ENCODE measurements at regions not wholly inside any gene's neighbourhood (a gene's known extent, or its start where the extent isn't known, plus 50 kb on each side); places are given as distances from the start of the nearest gene placed in this dataset.

GRCh38 chr17:73936908-73937627, 266.4 kb upstream of the RPL38 start:
- H3K36me3 ChIP-seq (replicated peaks in 1 of 2; ENCODE audit: control extremely low read depth in 1 of 2, control insufficient read depth in 1 of 2, extremely low read depth in 1 of 2, insufficient read depth in 2 of 2, low read length in 1 of 2), result no peaks in the 10 kb centered on the region
- Mint-ChIP-seq H3K27me3 (peaks cover 28% of the 10 kb centered on the region), H3K4me3 (no peak overlapping the region), H3K27ac (no peak overlapping the region), H3K4me1 (no peaks in the 10 kb centered on the region), H3K9me3 (ENCODE audit: insufficient read depth) (no peaks in the 10 kb centered on the region)
- no peaks in the 10 kb centered on the region for H3K79me2 ChIP-seq (ENCODE audit: control insufficient read depth, insufficient read depth, low read length)
- H3K4me2 ChIP-seq (replicated peaks; ENCODE audit: low read depth, low read length, poor library complexity, severe bottlenecking), result no peak overlapping the region
- H3K9ac ChIP-seq (ENCODE audit: low read length), result no peak overlapping the region
- no peaks in the 10 kb centered on the region for H3K9me3 ChIP-seq (ENCODE audit: control extremely low read depth in 1 of 3, control insufficient read depth in 2 of 3, insufficient read depth in 1 of 3, low read length in 2 of 3)
- POLR2A ChIA-PET, result no interaction called here
- TF ChIP-seq EZH2 (IDR thresholded peaks at IDR 0.05; ENCODE audit: borderline replicate concordance, insufficient read depth, low read depth, low read length, poor library complexity, severe bottlenecking), result no peak
- TF ChIP-seq, protein P1, sequence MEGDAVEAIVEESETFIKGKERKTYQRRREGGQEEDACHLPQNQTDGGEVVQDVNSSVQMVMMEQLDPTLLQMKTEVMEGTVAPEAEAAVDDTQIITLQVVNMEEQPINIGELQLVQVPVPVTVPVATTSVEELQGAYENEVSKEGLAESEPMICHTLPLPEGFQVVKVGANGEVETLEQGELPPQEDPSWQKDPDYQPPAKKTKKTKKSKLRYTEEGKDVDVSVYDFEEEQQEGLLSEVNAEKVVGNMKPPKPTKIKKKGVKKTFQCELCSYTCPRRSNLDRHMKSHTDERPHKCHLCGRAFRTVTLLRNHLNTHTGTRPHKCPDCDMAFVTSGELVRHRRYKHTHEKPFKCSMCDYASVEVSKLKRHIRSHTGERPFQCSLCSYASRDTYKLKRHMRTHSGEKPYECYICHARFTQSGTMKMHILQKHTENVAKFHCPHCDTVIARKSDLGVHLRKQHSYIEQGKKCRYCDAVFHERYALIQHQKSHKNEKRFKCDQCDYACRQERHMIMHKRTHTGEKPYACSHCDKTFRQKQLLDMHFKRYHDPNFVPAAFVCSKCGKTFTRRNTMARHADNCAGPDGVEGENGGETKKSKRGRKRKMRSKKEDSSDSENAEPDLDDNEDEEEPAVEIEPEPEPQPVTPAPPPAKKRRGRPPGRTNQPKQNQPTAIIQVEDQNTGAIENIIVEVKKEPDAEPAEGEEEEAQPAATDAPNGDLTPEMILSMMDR (IDR thresholded peaks at IDR 0.05), result no peak
- 97% methylated on average over 4 of the region's 8 CpGs for WGBS (ENCODE audit: insufficient coverage)
- peaks cover 0 to 2% (median 0%) of the 10 kb centered on the region in 4 experiments for H3K27me3 ChIP-seq (replicated peaks in 1 of 4; ENCODE audit: control extremely low read depth in 1 of 4, control insufficient read depth in 3 of 4, insufficient read depth in 4 of 4, low read length in 3 of 4)
- no peak overlapping the region for H2AFZ ChIP-seq (ENCODE audit: insufficient read depth, low read depth, low read length, poor library complexity, severe bottlenecking)
- DNase-seq (no peak), ATAC-seq (ENCODE audit: low read depth) (no peak)
- CTCF ChIA-PET, result no interaction called here
- no peaks in the 10 kb centered on the region for H4K20me1 ChIP-seq (ENCODE audit: control insufficient read depth, insufficient read depth, low read length, poor library complexity, severe bottlenecking)
- H3K4me1 ChIP-seq (ENCODE audit: control insufficient read depth in 2 of 2, insufficient read depth in 2 of 2, low read length in 2 of 2), result no peaks in the 10 kb centered on the region
- no peak overlapping the region for H3K27ac ChIP-seq (ENCODE audit: low read length in 2 of 2)
- intact Hi-C loops (cut with micrococcal nuclease), result no loop called here
- H3K4me3 ChIP-seq (ENCODE audit: control extremely low read depth in 1 of 5, extremely low read depth in 1 of 5, insufficient read depth in 1 of 5, low read depth in 2 of 5, low read length in 4 of 5), result no peak overlapping the region

DNA sequence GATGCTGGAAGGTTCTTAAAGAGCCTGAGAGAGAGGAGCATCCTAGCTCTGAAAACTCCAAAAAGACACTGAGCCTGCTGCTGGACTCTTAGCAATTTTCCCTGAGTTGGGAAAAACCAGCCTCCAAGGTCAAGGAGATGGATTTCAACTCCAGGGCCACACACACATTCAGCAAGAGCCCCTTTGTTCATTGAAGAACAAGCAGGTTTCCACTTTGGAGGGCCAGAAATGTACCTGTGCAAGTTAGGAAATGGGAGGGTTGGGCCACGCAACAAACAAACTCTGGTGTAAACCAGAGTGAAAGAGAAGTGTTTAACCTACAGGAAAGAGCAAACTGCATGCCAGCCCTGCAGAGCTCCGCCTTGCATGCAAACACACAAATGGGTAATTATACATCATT, 264.8 kb upstream of the RPL38 start:
- Histone ChIP-seq H3K4me3 (ENCODE audit: control extremely low read depth in 1 of 5, extremely low read depth in 1 of 5, insufficient read depth in 1 of 5, low read depth in 2 of 5, low read length in 4 of 5) (no peak overlapping the region), H3K27ac (ENCODE audit: low read length in 2 of 2) (no peak overlapping the region), H3K9me3 (ENCODE audit: control extremely low read depth in 1 of 3, control insufficient read depth in 2 of 3, insufficient read depth in 1 of 3, low read length in 2 of 3) (no peaks in the 10 kb centered on the region), H3K9ac (ENCODE audit: low read length) (no peak overlapping the region), H3K79me2 (ENCODE audit: control insufficient read depth, insufficient read depth, low read length) (no peaks in the 10 kb centered on the region), H3K4me2 (replicated peaks; ENCODE audit: low read depth, low read length, poor library complexity, severe bottlenecking) (no peak overlapping the region), H3K4me1 (ENCODE audit: control insufficient read depth in 2 of 2, insufficient read depth in 2 of 2, low read length in 2 of 2) (no peaks in the 10 kb centered on the region), H3K27me3 (replicated peaks in 1 of 4; ENCODE audit: control extremely low read depth in 1 of 4, control insufficient read depth in 3 of 4, insufficient read depth in 4 of 4, low read length in 3 of 4) (peaks cover 0 to 2% (median 0%) of the 10 kb centered on the region in 4 experiments), H2AFZ (ENCODE audit: insufficient read depth, low read depth, low read length, poor library complexity, severe bottlenecking) (no peak overlapping the region), H4K20me1 (ENCODE audit: control insufficient read depth, insufficient read depth, low read length, poor library complexity, severe bottlenecking) (no peaks in the 10 kb centered on the region), H3K36me3 (replicated peaks in 1 of 2; ENCODE audit: control extremely low read depth in 1 of 2, control insufficient read depth in 1 of 2, extremely low read depth in 1 of 2, insufficient read depth in 2 of 2, low read length in 1 of 2) (no peaks in the 10 kb centered on the region)
- WGBS (ENCODE audit: insufficient coverage), result 86% methylated on average over 1 of the region's 2 CpGs
- Mint-ChIP-seq H3K9me3 (ENCODE audit: insufficient read depth) (no peaks in the 10 kb centered on the region), H3K4me3 (no peak overlapping the region), H3K4me1 (no peaks in the 10 kb centered on the region), H3K27ac (no peak overlapping the region), H3K27me3 (peaks cover 28% of the 10 kb centered on the region)
- CTCF ChIA-PET, result no interaction called here
- POLR2A ChIA-PET, result no interaction called here
- intact Hi-C loops (cut with micrococcal nuclease), result no loop called here
- ATAC-seq (ENCODE audit: low read depth) (no peak), DNase-seq (no peak)
- TF ChIP-seq, protein P1 (IDR thresholded peaks at IDR 0.05), result no peak
- no peak for TF ChIP-seq EZH2 (IDR thresholded peaks at IDR 0.05; ENCODE audit: borderline replicate concordance, insufficient read depth, low read depth, low read length, poor library complexity, severe bottlenecking)

All from B cell (primary cell).